HG02970 (cell line): ENCODE measurements at regions not wholly inside any gene's neighbourhood (a gene's known extent, or its start where the extent isn't known, plus 50 kb on each side); places are given as distances from the start of the nearest gene placed in this dataset.

ENCODE experiments used
- ATAC-seq: cut with Tn5 transposase; IDR thresholded peaks from one replicate; pipeline ENCODE4 v1.9.1; 2021; ENCODE audit warnings: mild to moderate bottlenecking, moderate library complexity, moderate number of reproducible peaks; ENCODE audit not compliant: unreplicated experiment, low FRiP score

GRCh38 chr6:170232186-170233002 is 58.5 kb downstream of the DLL1 start:
- ATAC-seq = no peak

GRCh38 chr6:170231293-170232185 is 59.3 kb downstream of the DLL1 start:
- ATAC-seq = no peak

GRCh38 chr6:170230520-170231292 is 60.2 kb downstream of the DLL1 start:
- ATAC-seq = no peak

GRCh38 chr6:170229851-170230519 is 60.9 kb downstream of the DLL1 start:
- ATAC-seq = no peak

- ATAC-seq = no peak
Observed at GRCh38 chr6:170229396-170229795, 61.5 kb downstream of the DLL1 start.

GRCh38 chr6:170228946-170229310 is 62.0 kb downstream of the DLL1 start:
- ATAC-seq = no peak

GRCh38 chr6:170227996-170228945 is 62.6 kb downstream of the DLL1 start:
- ATAC-seq = no peak

GRCh38 chr6:170227521-170227983 is 63.3 kb downstream of the DLL1 start:
- ATAC-seq = no peak

- ATAC-seq = no peak
Observed at GRCh38 chr6:170226647-170227046, 64.2 kb downstream of the DLL1 start.

GRCh38 chr6:170225852-170226417 is 64.9 kb downstream of the DLL1 start:
- ATAC-seq = no peak

GRCh38 chr6:170224694-170225660 is 65.9 kb downstream of the DLL1 start:
- no peak for ATAC-seq

GRCh38 chr6:170223718-170224693 is 66.9 kb downstream of the DLL1 start:
- ATAC-seq = no peak

- ATAC-seq = no peak
Observed at GRCh38 chr6:170222498-170223471, 68.1 kb downstream of the DLL1 start.

- ATAC-seq = no peak
Observed at GRCh38 chr6:170221753-170222400, 69.0 kb downstream of the DLL1 start.
